LNCaP clone FGC (cell line): ENCODE measurements at regions not wholly inside any gene's neighbourhood (a gene's known extent, or its start where the extent isn't known, plus 50 kb on each side); places are given as distances from the start of the nearest gene placed in this dataset.
"Not testable (repeated sequence)": the region's sequence is repeated elsewhere in the genome, so short reads cannot be mapped to it uniquely, and the experiment has no call there.

ENCODE experiments used
- DNase-seq: peaks from one replicate; pipeline ENCODE4 v3.0.0-alpha.2; 2011; ENCODE audit warnings: low read depth
- H3K4me3 ChIP-seq: 2 replicates; pipeline ENCODE4 v1.5.1; 2011; ENCODE audit warnings: mild to moderate bottlenecking, low read depth, low read length, control low read depth
- CTCF ChIP-seq: IDR thresholded peaks from 2 replicates; pipeline ENCODE4 v1.5.1; 2012; ENCODE audit warnings: mild to moderate bottlenecking; ENCODE audit not compliant: control insufficient read depth, insufficient read depth; ENCODE audit errors: extremely low read depth

DNA sequence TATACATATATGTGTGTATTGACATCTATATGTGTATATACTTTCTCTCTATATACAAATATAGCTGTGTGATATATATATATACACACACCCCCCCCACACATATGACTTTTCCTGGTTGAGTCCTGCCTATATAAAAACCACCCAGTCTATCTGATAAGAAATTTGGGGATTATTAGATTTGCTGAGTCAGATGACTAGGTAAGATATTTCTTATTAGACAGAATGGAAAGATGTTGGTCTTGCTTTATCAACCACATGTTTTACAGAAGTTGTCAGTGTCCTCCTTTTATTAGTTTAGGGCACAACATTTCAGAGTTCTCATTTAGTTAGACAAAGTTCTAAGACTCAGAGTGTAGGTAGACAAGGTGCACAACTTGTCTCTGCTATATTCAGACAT lies 953.3 kb downstream of the METTL15 start:
- DNase-seq: no peak
- no peak for TF ChIP-seq CTCF

GRCh38 chr11:29056487-29056886 lies 948.3 kb downstream of the METTL15 start:
- H3K4me3 ChIP-seq, DNase-seq: not testable (repeated sequence)

More for the DNA sequence above, 953.3 kb downstream of the METTL15 start:
- H3K4me3 ChIP-seq: no peak overlapping the region

- no peak for TF ChIP-seq CTCF
- DNase-seq: no peak
- H3K4me3 ChIP-seq: no peak overlapping the region
These were observed 943.7 kb downstream of the METTL15 start for GRCh38 chr11:29051935-29052334.

GRCh38 chr11:29050962-29051361 lies 942.8 kb downstream of the METTL15 start:
- DNase-seq, H3K4me3 ChIP-seq: not testable (repeated sequence)

- DNase-seq: no peak
These were observed 932.3 kb downstream of the METTL15 start for GRCh38 chr11:29040489-29040888.

DNA sequence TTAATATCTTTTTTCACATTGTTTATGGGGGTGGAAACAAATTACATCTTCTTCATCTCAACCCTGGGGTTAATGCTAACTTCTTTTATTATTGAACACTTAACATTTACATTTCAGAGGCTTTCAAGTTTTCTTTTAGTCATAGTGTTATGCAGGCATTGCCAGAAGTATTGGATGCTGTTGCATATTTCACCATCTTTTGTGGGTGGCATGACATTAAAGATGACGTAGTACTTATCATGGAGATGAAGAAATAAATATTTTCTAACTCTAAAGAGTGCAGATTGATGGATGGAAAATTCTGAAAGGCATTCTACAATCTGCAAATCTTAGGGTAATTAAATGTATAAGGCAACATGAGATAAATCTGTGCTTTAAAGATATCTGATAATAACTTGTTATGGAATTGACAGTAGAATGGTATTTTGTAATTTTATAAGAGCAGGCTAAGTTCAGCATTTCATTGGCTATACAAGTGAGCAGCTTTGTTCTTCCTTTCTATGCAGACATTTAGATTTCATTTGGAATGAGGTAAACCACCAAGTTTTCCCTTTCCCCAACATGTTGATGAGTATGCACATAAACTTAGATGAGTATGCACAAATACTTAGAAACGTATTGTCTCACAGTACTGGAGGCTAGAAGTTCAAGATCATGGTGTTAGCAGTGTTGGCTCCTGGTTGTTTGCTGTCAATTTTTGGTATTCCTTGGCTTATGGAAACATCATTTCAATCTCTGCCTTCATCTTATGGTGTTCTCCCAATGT lies 924.4 kb downstream of the METTL15 start:
- no peak for TF ChIP-seq CTCF
- no peak overlapping the region for H3K4me3 ChIP-seq
- no peak for DNase-seq

More at GRCh38 chr11:29040489-29040888, 932.3 kb downstream of the METTL15 start:
- no peak for TF ChIP-seq CTCF
- H3K4me3 ChIP-seq: no peak overlapping the region

GRCh38 chr11:29029452-29029851 lies 921.3 kb downstream of the METTL15 start:
- H3K4me3 ChIP-seq: no peak overlapping the region
- DNase-seq: no peak
- TF ChIP-seq CTCF: no peak

DNA sequence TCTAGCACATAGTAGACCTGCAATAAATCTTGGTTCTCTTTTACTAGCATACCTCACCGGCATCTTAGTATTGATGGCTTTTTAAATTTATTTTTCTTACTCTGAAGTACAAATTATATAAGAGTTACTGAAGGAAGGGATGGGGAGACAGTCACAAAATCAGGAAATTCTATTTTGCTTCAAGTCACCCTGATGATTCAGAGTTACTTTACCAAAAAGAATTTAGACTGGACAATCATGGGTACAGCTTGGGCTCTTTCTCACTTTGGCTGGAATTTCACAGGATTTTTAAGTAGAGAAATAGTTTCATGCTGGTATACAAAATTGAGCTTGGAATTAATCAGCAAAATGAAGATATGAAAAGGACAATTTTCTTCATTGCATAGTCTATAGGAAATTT lies 919.2 kb downstream of the METTL15 start:
- no peak for DNase-seq
- TF ChIP-seq CTCF: no peak
- H3K4me3 ChIP-seq: no peak overlapping the region
